Transverse colon (tissue), 3 donors: ENCODE measurements at regions not wholly inside any gene's neighbourhood (a gene's known extent, or its start where the extent isn't known, plus 50 kb on each side); places are given as distances from the start of the nearest gene placed in this dataset.

ENCODE experiments used
- CTCF ChIP-seq, 5 experiments: fragments of 200-600 bp in 3 of 5; fragments of 450-650 bp in 2 of 5; sonication (generic) in 3 of 5; IDR thresholded peaks; 1 replicate in 2 of 5; 2 replicates in 3 of 5; pipeline ENCODE4 v1.5.1; 2016 to 2017; ENCODE audit warnings: antibody characterized with exemption in 5 of 5, inconsistent platforms in 3 of 5, mild to moderate bottlenecking in 2 of 5, moderate library complexity in 1 of 5
- POLR2A ChIP-seq: fragments of 450-650 bp; IDR thresholded peaks from one replicate; pipeline ENCODE4 v1.6.1; 2016; ENCODE audit warnings: antibody characterized with exemption, mild to moderate bottlenecking, moderate library complexity

DNA sequence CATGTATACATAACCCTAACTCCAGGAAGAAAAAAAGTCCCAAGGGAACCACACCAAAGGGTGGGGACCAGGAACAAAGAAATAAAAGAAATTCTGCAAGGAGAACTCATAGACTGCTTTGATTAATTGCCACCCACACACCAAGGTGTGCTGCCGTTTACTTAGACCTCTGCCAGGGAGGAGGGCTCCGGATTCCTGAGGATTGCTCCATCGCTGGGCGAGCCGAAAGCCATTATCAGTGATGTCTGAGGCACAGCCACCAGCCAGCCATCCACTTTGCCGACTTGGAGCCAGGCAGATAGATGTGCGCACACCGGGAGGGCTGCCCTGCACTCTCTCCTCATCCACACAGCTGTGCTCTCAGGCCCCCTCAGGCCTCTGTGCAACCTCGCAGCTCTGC lies 272.7 kb upstream of the FOXQ1 start:
- TF ChIP-seq CTCF (IDR thresholded peaks at IDR 0.05) (no peak), POLR2A (no peak)
